Myocyte (in vitro differentiated cells): ENCODE measurements at regions not wholly inside any gene's neighbourhood (a gene's known extent, or its start where the extent isn't known, plus 50 kb on each side); places are given as distances from the start of the nearest gene placed in this dataset.
"Not testable (repeated sequence)": the region's sequence is repeated elsewhere in the genome, so short reads cannot be mapped to it uniquely, and the experiment has no call there.

Experiments used
- DNase-seq: peaks from one replicate; pipeline ENCODE4 v3.0.0-alpha.2; 2012; ENCODE audit warnings: low read depth

- no peak for DNase-seq
Observed at GRCh38 chr1:118564961-118565703, 380.1 kb upstream of the SPAG17 start.

- no peak for DNase-seq
Observed at GRCh38 chr1:118563981-118564951, 379.2 kb upstream of the SPAG17 start.

- no peak for DNase-seq
Observed at GRCh38 chr1:118558933-118559332, 373.9 kb upstream of the SPAG17 start.

- DNase-seq: no peak
Observed at GRCh38 chr1:118556936-118557335, 371.9 kb upstream of the SPAG17 start.

GRCh38 chr1:118555638-118556037 lies 370.6 kb upstream of the SPAG17 start:
- no peak for DNase-seq

GRCh38 chr1:118535901-118536300 lies 350.9 kb upstream of the SPAG17 start:
- DNase-seq: no peak

- not testable (repeated sequence) for DNase-seq
Observed at GRCh38 chr1:118511922-118512321, 326.9 kb upstream of the SPAG17 start.

- peak; percentile 82 for DNase-seq
Observed at GRCh38 chr1:118504867-118505266, 319.8 kb upstream of the SPAG17 start.

- DNase-seq: peak; percentile 59
Observed at GRCh38 chr1:118504221-118504644, 319.2 kb upstream of the SPAG17 start.

GRCh38 chr1:118503752-118504151 lies 318.7 kb upstream of the SPAG17 start:
- DNase-seq: no peak

GRCh38 chr1:118494998-118495397 lies 310.0 kb upstream of the SPAG17 start:
- no peak for DNase-seq

GRCh38 chr1:118488787-118489186 lies 303.8 kb upstream of the SPAG17 start:
- no peak for DNase-seq

GRCh38 chr1:118487932-118488331 lies 302.9 kb upstream of the SPAG17 start:
- no peak for DNase-seq

GRCh38 chr1:118487091-118487490 lies 302.1 kb upstream of the SPAG17 start:
- no peak for DNase-seq

GRCh38 chr1:118486199-118486598 lies 301.2 kb upstream of the SPAG17 start:
- DNase-seq: peak; percentile 12

- no peak for DNase-seq
Observed at GRCh38 chr1:118485757-118486156, 300.7 kb upstream of the SPAG17 start.

GRCh38 chr1:118484893-118485292 lies 299.9 kb upstream of the SPAG17 start:
- DNase-seq: no peak

GRCh38 chr1:118483245-118484006 lies 298.4 kb upstream of the SPAG17 start:
- DNase-seq: no peak

- DNase-seq: no peak
Observed at GRCh38 chr1:118481126-118481525, 296.1 kb upstream of the SPAG17 start.

GRCh38 chr1:118479351-118479750 lies 294.3 kb upstream of the SPAG17 start:
- no peak for DNase-seq

GRCh38 chr1:118473825-118474224 lies 288.8 kb upstream of the SPAG17 start:
- DNase-seq: no peak
